ENCODE measurements at regions not wholly inside any gene's neighbourhood (a gene's known extent, or its start where the extent isn't known, plus 50 kb on each side); places are given as distances from the start of the nearest gene placed in this dataset.

DNA sequence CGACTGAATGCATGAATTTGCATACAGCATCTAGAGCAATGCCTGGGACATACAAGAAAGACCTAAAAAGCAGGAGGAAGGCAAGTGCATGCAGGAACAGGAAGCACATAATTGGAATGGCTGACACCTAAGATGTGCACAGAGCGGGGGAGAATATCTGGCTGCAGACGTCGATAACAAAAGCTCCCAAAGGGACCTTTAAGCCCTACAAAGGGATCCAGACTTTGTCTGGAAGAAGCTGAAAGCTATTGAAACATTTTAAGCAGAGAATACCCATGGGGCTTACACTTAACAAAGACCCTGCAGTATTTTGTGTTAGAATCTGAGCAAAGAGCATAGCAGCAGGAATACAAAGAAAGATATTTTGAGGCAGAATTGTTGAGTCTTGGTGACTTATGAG, 107.4 kb upstream of the CLDN10 start:
- WGBS (ENCODE audit: insufficient coverage): 24% methylated on average over 4 of the region's 4 CpGs
- H3K4me1 ChIP-seq (ENCODE audit: control insufficient read depth, insufficient read depth, low read length): no peaks in the 10 kb centered on the region
- peaks cover 2% of the 10 kb centered on the region for H3K27me3 ChIP-seq (ENCODE audit: control insufficient read depth, insufficient read depth, low read length)
- no peak for DNase-seq
- H3K27ac ChIP-seq (ENCODE audit: low read length): no peak overlapping the region
- no peaks in the 10 kb centered on the region for H3K9me3 ChIP-seq (replicated peaks; ENCODE audit: control insufficient read depth, low read depth, low read length)
- no peaks in the 10 kb centered on the region for H3K36me3 ChIP-seq (ENCODE audit: control insufficient read depth, insufficient read depth, low read length)
- no peak overlapping the region for H3K4me3 ChIP-seq (ENCODE audit: low read length)

DNA sequence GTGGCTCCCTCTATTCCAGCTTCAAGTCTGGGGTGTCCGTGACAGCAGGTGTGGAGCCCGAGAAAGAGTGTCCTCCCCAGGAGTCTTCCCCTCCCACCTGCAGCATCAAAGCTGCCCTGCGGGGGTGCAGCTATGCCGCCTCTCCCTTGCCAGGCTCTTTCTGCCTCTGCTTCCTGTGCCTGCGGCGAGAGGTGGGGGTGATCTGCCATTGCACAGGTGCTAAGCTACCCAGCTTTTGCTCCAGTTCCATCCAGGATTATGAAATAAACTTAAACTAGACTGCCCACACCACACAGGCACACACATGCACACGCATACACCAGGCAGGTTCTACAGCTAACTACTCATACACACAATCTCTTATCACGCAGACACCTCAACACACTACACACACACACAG, 104.7 kb upstream of the CLDN10 start:
- no peaks in the 10 kb centered on the region for H3K4me1 ChIP-seq (ENCODE audit: control insufficient read depth, insufficient read depth, low read length)
- 62% methylated on average over 6 of the region's 8 CpGs for WGBS (ENCODE audit: insufficient coverage)
- DNase-seq: no peak
- H3K4me3 ChIP-seq (ENCODE audit: low read length): no peak overlapping the region
- H3K27me3 ChIP-seq (ENCODE audit: control insufficient read depth, insufficient read depth, low read length): peaks cover 2% of the 10 kb centered on the region
- H3K9me3 ChIP-seq (replicated peaks; ENCODE audit: control insufficient read depth, low read depth, low read length): no peaks in the 10 kb centered on the region
- no peaks in the 10 kb centered on the region for H3K36me3 ChIP-seq (ENCODE audit: control insufficient read depth, insufficient read depth, low read length)
- no peak overlapping the region for H3K27ac ChIP-seq (ENCODE audit: low read length)

DNA sequence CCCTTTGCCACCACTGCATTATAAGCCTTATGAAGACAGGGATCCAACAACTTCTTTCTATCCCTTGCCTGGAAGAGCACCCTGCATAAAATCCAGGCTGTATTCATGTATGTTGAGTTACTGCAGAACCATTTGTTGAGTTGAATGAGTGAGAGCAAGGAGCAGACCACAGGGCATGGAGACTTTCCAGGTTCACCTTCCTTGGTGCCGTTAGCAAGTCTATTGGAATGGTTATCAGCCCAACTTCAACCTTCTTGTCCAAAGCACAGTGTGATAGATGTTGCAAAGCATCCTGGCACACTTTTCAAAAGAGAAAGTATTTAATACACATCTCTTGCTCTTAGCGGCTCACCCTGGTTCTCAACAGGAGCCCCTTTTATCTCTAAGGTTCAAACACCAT, 100.9 kb upstream of the CLDN10 start:
- WGBS (ENCODE audit: insufficient coverage): 79% methylated on average over 2 of the region's 2 CpGs

DNA sequence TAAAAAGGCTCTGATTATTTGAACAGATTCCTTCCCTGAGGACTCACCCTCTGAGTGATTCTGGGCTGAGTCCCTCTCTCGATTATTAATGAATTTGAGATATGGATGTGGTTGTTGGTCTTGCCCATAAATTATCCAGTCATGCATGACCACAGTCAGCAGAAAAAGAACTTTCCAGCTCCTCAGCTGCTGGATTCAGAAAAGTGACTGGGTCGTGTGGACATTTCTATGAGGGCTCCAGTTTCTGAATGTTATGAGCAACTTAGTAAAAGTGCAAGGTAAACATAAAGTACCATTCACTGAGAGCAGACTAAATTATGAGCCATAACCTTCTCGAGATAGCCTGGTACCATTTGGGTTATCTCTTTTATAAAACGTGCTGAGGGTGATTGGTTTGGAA, 100.1 kb upstream of the CLDN10 start:
- no CpG with 5 or more reads among the region's 4 CpGs for WGBS (ENCODE audit: insufficient coverage)
- no peak overlapping the region for H3K4me3 ChIP-seq (ENCODE audit: low read length)
- peaks cover 2% of the 10 kb centered on the region for H3K27me3 ChIP-seq (ENCODE audit: control insufficient read depth, insufficient read depth, low read length)
- H3K9me3 ChIP-seq (replicated peaks; ENCODE audit: control insufficient read depth, low read depth, low read length): no peaks in the 10 kb centered on the region
- no peaks in the 10 kb centered on the region for H3K4me1 ChIP-seq (ENCODE audit: control insufficient read depth, insufficient read depth, low read length)
- DNase-seq: no peak
- H3K27ac ChIP-seq (ENCODE audit: low read length): no peak overlapping the region
- H3K36me3 ChIP-seq (ENCODE audit: control insufficient read depth, insufficient read depth, low read length): no peaks in the 10 kb centered on the region

More for the DNA sequence above, 100.9 kb upstream of the CLDN10 start:
- Histone ChIP-seq H3K9me3 (replicated peaks; ENCODE audit: control insufficient read depth, low read depth, low read length) (no peaks in the 10 kb centered on the region), H3K4me3 (ENCODE audit: low read length) (no peak overlapping the region), H3K27me3 (ENCODE audit: control insufficient read depth, insufficient read depth, low read length) (peaks cover 2% of the 10 kb centered on the region), H3K36me3 (ENCODE audit: control insufficient read depth, insufficient read depth, low read length) (no peaks in the 10 kb centered on the region), H3K27ac (ENCODE audit: low read length) (no peak overlapping the region), H3K4me1 (ENCODE audit: control insufficient read depth, insufficient read depth, low read length) (no peaks in the 10 kb centered on the region)
- no peak for DNase-seq

DNA sequence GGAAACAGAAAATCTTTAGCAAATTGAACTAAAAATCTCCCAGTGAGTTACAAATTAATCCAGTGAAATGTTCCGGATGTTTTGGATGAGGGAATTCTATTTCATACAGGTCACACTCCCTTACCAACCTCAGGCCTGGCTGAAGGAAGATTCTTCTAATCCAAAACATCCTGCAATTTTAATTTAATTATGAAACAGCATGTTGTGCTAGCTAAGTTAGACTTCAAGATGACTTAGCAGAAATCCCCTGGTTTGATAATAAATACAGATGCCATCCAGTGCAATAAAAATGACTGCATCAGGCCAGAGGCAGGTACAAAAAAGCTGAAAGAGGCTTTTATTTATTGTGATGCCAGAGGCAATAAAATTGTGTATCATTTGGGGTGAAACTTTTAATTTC, 96.7 kb upstream of the CLDN10 start:
- H3K27me3 ChIP-seq (ENCODE audit: control insufficient read depth, insufficient read depth, low read length): no peaks in the 10 kb centered on the region
- no peaks in the 10 kb centered on the region for H3K36me3 ChIP-seq (ENCODE audit: control insufficient read depth, insufficient read depth, low read length)
- no peak overlapping the region for H3K4me3 ChIP-seq (ENCODE audit: low read length)
- no CpG with 5 or more reads among the region's 1 CpG for WGBS (ENCODE audit: insufficient coverage)
- H3K4me1 ChIP-seq (ENCODE audit: control insufficient read depth, insufficient read depth, low read length): no peaks in the 10 kb centered on the region
- peaks cover 8% of the 10 kb centered on the region for H3K9me3 ChIP-seq (replicated peaks; ENCODE audit: control insufficient read depth, low read depth, low read length)
- no peak for DNase-seq
- no peak overlapping the region for H3K27ac ChIP-seq (ENCODE audit: low read length)

DNA sequence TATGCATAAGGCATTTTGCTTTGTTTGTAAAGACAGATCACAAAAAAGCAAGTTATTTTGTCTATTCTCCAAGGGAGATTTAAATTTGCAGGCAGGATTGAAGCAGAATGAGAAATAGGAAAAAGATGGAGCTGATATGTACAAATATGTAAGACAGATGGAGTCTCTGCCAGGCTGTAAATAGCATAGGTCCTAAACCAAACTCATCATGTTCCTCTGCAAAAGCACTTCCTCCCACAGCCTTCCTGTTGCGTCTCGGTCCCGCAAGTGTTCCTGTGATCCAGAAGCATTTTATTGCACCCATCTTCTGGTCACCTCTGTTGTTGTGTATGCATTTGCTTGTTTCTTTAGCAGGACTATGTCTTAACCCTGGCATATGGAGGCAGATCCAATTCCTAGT, 95.7 kb upstream of the CLDN10 start:
- DNase-seq: peak; percentile 22
- no peaks in the 10 kb centered on the region for H3K27me3 ChIP-seq (ENCODE audit: control insufficient read depth, insufficient read depth, low read length)
- no peak overlapping the region for H3K27ac ChIP-seq (ENCODE audit: low read length)
- WGBS (ENCODE audit: insufficient coverage): no CpG with 5 or more reads among the region's 3 CpGs
- H3K9me3 ChIP-seq (replicated peaks; ENCODE audit: control insufficient read depth, low read depth, low read length): peaks cover 8% of the 10 kb centered on the region
- no peaks in the 10 kb centered on the region for H3K4me1 ChIP-seq (ENCODE audit: control insufficient read depth, insufficient read depth, low read length)
- no peak overlapping the region for H3K4me3 ChIP-seq (ENCODE audit: low read length)
- no peaks in the 10 kb centered on the region for H3K36me3 ChIP-seq (ENCODE audit: control insufficient read depth, insufficient read depth, low read length)

DNA sequence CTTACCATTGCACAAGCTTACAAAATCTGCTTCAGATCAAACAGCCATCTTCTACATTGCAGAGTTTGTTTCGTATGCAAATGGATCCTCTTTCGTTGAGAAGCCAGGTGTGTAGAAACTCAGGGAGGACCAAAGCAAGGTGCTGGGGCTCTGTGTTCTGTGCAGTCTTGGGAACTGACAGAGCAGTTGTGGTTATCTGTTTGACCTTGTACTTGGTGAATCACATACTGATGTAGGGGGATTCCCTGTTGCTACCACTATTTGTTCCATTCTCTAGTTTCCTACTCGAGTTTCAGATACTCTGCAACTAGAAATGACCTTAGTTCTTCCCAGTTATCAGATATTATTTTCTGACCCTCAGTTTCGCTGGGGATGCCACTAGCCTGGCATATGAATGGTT, 95.2 kb upstream of the CLDN10 start:
- Histone ChIP-seq H3K4me3 (ENCODE audit: low read length) (no peak overlapping the region), H3K9me3 (replicated peaks; ENCODE audit: control insufficient read depth, low read depth, low read length) (peaks cover 8% of the 10 kb centered on the region), H3K27ac (ENCODE audit: low read length) (no peak overlapping the region), H3K36me3 (ENCODE audit: control insufficient read depth, insufficient read depth, low read length) (no peaks in the 10 kb centered on the region), H3K27me3 (ENCODE audit: control insufficient read depth, insufficient read depth, low read length) (no peaks in the 10 kb centered on the region), H3K4me1 (ENCODE audit: control insufficient read depth, insufficient read depth, low read length) (no peaks in the 10 kb centered on the region)
- 83% methylated on average over 1 of the region's 4 CpGs for WGBS (ENCODE audit: insufficient coverage)
- DNase-seq: no peak

DNA sequence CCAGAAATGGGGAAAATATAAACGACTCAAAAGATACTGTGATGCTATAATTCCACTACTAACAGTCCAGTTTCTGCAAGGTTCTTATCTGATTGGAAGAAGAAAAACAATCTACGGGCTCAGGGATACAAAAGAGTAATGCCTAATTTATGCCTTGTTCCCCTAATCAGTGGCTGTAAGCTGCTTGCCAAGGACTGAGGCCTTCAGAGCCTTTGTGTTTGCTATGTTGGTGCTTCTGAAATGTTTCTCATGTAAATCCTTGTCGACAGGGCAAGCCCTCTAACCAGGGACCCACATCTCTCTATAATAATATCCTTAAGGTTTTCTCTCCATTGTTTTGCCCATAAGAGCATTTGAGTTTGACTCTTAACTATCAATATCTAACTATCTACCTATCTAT, 89.7 kb upstream of the CLDN10 start:
- no CpG with 5 or more reads among the region's 3 CpGs for WGBS (ENCODE audit: insufficient coverage)

DNA sequence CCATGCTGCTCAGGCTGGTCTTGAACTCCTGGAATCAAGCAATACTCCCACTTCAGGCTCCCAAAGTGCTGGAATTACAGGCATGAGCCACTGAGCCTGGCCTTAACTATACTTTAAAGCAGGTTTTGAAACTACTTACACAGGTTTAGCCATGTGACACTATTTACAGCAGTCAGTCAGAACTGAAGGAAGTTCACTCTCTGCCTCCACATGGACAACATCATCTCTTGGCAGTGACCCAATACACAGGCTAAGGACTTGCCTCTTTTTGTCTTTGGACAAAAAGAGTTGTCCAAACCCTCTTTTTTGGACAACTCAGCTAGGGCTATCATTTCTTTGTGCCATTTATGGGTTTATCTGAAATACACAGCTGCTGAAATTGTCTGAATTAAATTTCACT, 89.0 kb upstream of the CLDN10 start:
- Histone ChIP-seq H3K4me1 (ENCODE audit: control insufficient read depth, insufficient read depth, low read length) (no peaks in the 10 kb centered on the region), H3K27me3 (ENCODE audit: control insufficient read depth, insufficient read depth, low read length) (no peaks in the 10 kb centered on the region), H3K9me3 (replicated peaks; ENCODE audit: control insufficient read depth, low read depth, low read length) (peaks cover 8% of the 10 kb centered on the region), H3K36me3 (ENCODE audit: control insufficient read depth, insufficient read depth, low read length) (no peaks in the 10 kb centered on the region), H3K27ac (ENCODE audit: low read length) (no peak overlapping the region), H3K4me3 (ENCODE audit: low read length) (no peak overlapping the region)
- peak; percentile 29 for DNase-seq

More for the DNA sequence above, 89.7 kb upstream of the CLDN10 start:
- Histone ChIP-seq H3K27ac (ENCODE audit: low read length) (no peak overlapping the region), H3K4me1 (ENCODE audit: control insufficient read depth, insufficient read depth, low read length) (no peaks in the 10 kb centered on the region), H3K36me3 (ENCODE audit: control insufficient read depth, insufficient read depth, low read length) (no peaks in the 10 kb centered on the region), H3K9me3 (replicated peaks; ENCODE audit: control insufficient read depth, low read depth, low read length) (peaks cover 8% of the 10 kb centered on the region), H3K27me3 (ENCODE audit: control insufficient read depth, insufficient read depth, low read length) (no peaks in the 10 kb centered on the region), H3K4me3 (ENCODE audit: low read length) (no peak overlapping the region)
- no peak for DNase-seq

DNA sequence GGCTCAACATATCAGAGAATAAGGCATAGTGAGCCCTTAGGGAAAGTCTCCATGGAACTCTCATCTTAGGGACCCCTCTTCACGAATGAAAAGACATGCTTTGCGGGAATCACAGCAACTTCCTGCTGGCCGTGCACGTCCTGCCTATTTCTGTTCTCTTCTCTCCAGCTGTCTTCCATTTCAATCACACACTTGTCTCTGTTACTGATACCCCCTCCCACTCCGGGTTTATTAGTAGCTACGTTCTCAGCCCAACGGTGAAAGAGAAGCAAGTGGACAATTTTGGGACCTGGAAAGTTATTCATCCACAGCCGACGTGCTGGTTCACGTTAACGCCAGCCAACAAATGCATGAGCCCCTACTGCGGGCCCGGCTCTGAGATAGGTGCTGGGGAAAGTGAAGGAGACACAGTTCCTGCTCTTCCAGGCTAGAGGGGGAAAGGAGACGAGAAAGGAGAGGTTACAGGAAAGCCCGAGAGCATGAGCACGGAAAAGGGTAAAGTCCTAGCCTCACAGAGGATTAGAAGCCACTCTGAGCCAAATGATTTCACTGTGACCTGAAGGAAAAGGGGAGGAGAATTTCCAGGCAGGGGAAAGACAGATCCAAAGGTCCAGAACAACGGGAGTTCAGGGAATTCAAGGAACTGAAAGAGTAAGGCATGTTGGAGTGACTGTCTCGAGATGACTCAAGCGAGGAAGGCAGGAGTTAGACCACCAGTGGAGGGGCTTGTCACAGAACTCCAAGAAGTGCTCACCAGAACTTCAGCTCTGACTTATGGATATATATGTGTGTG, 81.8 kb upstream of the CLDN10 start:
- Histone ChIP-seq H3K36me3 (ENCODE audit: control insufficient read depth, insufficient read depth, low read length) (no peaks in the 10 kb centered on the region), H3K9me3 (replicated peaks; ENCODE audit: control insufficient read depth, low read depth, low read length) (no peaks in the 10 kb centered on the region), H3K27me3 (ENCODE audit: control insufficient read depth, insufficient read depth, low read length) (peaks cover 3% of the 10 kb centered on the region), H3K4me3 (ENCODE audit: low read length) (no peak overlapping the region), H3K4me1 (ENCODE audit: control insufficient read depth, insufficient read depth, low read length) (no peaks in the 10 kb centered on the region), H3K27ac (ENCODE audit: low read length) (peak overlapping the region; percentile 39)
- DNase-seq: peak; percentile 20
- WGBS (ENCODE audit: insufficient coverage): 53% methylated on average over 16 of the region's 19 CpGs

DNA sequence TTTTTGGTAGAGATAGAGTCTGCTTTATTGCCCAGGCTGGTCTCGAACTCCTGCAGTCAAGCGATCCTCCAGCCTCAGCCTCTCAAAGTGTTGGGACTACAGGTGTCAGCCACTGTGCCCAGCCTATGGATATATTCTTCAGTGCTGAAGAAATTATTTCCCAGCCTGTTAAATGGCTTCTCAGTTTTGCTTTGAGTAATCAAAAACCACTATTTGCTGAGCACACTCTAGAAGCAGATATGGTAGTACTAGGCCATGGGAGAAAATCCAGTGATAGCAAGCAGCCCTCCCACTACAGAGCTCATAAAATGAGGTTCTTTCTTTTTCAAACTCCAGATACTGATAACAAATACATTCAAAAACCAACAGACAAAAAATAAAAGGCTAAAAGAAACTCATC, 80.6 kb upstream of the CLDN10 start:
- Histone ChIP-seq H3K36me3 (ENCODE audit: control insufficient read depth, insufficient read depth, low read length) (no peaks in the 10 kb centered on the region), H3K9me3 (replicated peaks; ENCODE audit: control insufficient read depth, low read depth, low read length) (no peaks in the 10 kb centered on the region), H3K4me1 (ENCODE audit: control insufficient read depth, insufficient read depth, low read length) (no peaks in the 10 kb centered on the region), H3K27me3 (ENCODE audit: control insufficient read depth, insufficient read depth, low read length) (peaks cover 3% of the 10 kb centered on the region), H3K27ac (ENCODE audit: low read length) (no peak overlapping the region), H3K4me3 (ENCODE audit: low read length) (no peak overlapping the region)
- WGBS (ENCODE audit: insufficient coverage): no CpG with 5 or more reads among the region's 2 CpGs
- DNase-seq: no peak

Measured in muscle of leg (tissue), 3 donors.